Mucosa of stomach (tissue), 1 donor: ENCODE measurements at regions not wholly inside any gene's neighbourhood (a gene's known extent, or its start where the extent isn't known, plus 50 kb on each side); places are given as distances from the start of the nearest gene placed in this dataset.

Experiments used
- H3K27me3 ChIP-seq: one replicate; pipeline ENCODE4 v1.7.0; 2013; ENCODE audit warnings: mild to moderate bottlenecking, low read length; ENCODE audit not compliant: control insufficient read depth, insufficient read depth
- H3K36me3 ChIP-seq: one replicate; pipeline ENCODE4 v1.7.0; 2013; ENCODE audit warnings: low read length; ENCODE audit not compliant: control insufficient read depth, insufficient read depth
- H3K4me1 ChIP-seq: one replicate; pipeline ENCODE4 v1.7.0; 2013; ENCODE audit warnings: mild to moderate bottlenecking, low read length; ENCODE audit not compliant: control insufficient read depth, insufficient read depth
- H3K4me3 ChIP-seq: one replicate; pipeline ENCODE4 v1.7.0; 2013; ENCODE audit warnings: low read length
- H3K9ac ChIP-seq: one replicate; pipeline ENCODE4 v1.7.0; 2013; ENCODE audit warnings: mild to moderate bottlenecking, low read length, moderate library complexity
- H3K9me3 ChIP-seq: one replicate; pipeline ENCODE4 v1.7.0; 2013; ENCODE audit warnings: mild to moderate bottlenecking, low read length, moderate library complexity; ENCODE audit not compliant: control insufficient read depth
- donor health status: Pancreatic carcinoma.

GRCh38 chr1:244914761-244915160, 50.4 kb upstream of the HNRNPU start:
- H3K4me3 ChIP-seq = no peak overlapping the region
- H3K36me3 ChIP-seq = no peaks in the 10 kb centered on the region
- no peaks in the 10 kb centered on the region for H3K9me3 ChIP-seq
- H3K27me3 ChIP-seq = peaks cover 10% of the 10 kb centered on the region
- peaks cover 6% of the 10 kb centered on the region for H3K4me1 ChIP-seq
- no peak overlapping the region for H3K9ac ChIP-seq
